ENCODE measurements at regions not wholly inside any gene's neighbourhood (a gene's known extent, or its start where the extent isn't known, plus 50 kb on each side); places are given as distances from the start of the nearest gene placed in this dataset.

- TF ChIP-seq, protein P1, sequence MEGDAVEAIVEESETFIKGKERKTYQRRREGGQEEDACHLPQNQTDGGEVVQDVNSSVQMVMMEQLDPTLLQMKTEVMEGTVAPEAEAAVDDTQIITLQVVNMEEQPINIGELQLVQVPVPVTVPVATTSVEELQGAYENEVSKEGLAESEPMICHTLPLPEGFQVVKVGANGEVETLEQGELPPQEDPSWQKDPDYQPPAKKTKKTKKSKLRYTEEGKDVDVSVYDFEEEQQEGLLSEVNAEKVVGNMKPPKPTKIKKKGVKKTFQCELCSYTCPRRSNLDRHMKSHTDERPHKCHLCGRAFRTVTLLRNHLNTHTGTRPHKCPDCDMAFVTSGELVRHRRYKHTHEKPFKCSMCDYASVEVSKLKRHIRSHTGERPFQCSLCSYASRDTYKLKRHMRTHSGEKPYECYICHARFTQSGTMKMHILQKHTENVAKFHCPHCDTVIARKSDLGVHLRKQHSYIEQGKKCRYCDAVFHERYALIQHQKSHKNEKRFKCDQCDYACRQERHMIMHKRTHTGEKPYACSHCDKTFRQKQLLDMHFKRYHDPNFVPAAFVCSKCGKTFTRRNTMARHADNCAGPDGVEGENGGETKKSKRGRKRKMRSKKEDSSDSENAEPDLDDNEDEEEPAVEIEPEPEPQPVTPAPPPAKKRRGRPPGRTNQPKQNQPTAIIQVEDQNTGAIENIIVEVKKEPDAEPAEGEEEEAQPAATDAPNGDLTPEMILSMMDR (IDR thresholded peaks at IDR 0.05; ENCODE audit: low read depth, low read length, missing control alignments), result no peak
- no peak overlapping the region for H3K4me3 ChIP-seq (replicated peaks; ENCODE audit: low read depth, low read length)
- DNase-seq (ENCODE audit: extremely low read depth, low read depth), result no peak
Measured at GRCh38 chr2:236904389-236905263, 181.1 kb upstream of the COPS8 start.

DNA sequence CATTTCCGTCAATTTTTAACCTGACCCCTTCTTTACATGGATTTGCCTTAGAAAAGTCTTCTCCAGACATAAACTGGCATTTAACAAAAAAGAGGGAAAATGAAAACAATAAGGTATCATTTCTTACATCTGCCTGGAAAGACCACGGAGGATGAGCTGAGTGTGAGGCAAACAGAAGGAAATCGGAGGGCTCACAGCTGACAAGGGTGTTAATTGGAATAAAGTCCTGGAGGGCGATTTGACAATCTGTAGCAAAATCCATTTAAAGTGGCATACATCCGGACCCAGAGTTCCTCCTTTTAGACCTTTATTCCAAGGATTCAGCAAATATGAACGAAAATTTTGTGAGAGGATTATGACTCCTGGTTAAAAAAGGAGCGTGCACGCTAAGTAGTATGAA lies 179.7 kb upstream of the COPS8 start:
- TF ChIP-seq, protein P1 (IDR thresholded peaks at IDR 0.05; ENCODE audit: low read depth, low read length, missing control alignments), result no peak
- no peak overlapping the region for H3K4me3 ChIP-seq (replicated peaks; ENCODE audit: low read depth, low read length)
- DNase-seq (ENCODE audit: extremely low read depth, low read depth), result no peak

GRCh38 chr2:236908439-236909192 lies 177.1 kb upstream of the COPS8 start:
- H3K4me3 ChIP-seq (replicated peaks; ENCODE audit: low read depth, low read length), result no peak overlapping the region
- DNase-seq (ENCODE audit: extremely low read depth, low read depth), result no peak
- TF ChIP-seq, protein P1 (IDR thresholded peaks at IDR 0.05; ENCODE audit: low read depth, low read length, missing control alignments), result no peak

DNA sequence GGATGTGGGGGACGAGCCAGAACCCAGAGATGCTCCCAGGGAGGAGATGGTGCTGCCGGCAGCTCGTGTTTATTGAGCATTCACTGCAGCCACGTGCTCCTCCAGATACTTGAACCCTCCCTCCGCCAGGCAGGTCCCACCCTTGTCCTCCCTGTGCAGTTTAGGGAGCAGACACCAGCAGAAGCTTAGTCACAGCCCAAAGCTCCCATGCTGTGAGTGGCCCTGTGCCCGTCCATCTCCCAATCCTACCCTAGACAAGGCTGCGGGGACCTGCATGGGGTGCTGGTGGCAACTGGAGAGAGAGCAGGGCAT lies 176.5 kb upstream of the COPS8 start:
- H3K4me3 ChIP-seq (replicated peaks; ENCODE audit: low read depth, low read length), result no peak overlapping the region
- TF ChIP-seq, protein P1 (IDR thresholded peaks at IDR 0.05; ENCODE audit: low read depth, low read length, missing control alignments), result no peak
- no peak for DNase-seq (ENCODE audit: extremely low read depth, low read depth)

- H3K4me3 ChIP-seq (replicated peaks; ENCODE audit: low read depth, low read length), result no peak overlapping the region
- TF ChIP-seq, protein P1 (IDR thresholded peaks at IDR 0.05; ENCODE audit: low read depth, low read length, missing control alignments), result no peak
- no peak for DNase-seq (ENCODE audit: extremely low read depth, low read depth)
Measured at GRCh38 chr2:236909802-236910201, 175.9 kb upstream of the COPS8 start.

GRCh38 chr2:236910781-236911495 lies 174.8 kb upstream of the COPS8 start:
- DNase-seq (ENCODE audit: extremely low read depth, low read depth), result no peak
- TF ChIP-seq, protein P1 (IDR thresholded peaks at IDR 0.05; ENCODE audit: low read depth, low read length, missing control alignments), result no peak
- no peak overlapping the region for H3K4me3 ChIP-seq (replicated peaks; ENCODE audit: low read depth, low read length)
